Esophagus squamous epithelium (tissue), 4 donors: ENCODE measurements at regions not wholly inside any gene's neighbourhood (a gene's known extent, or its start where the extent isn't known, plus 50 kb on each side); places are given as distances from the start of the nearest gene placed in this dataset.

Source experiments
- POLR2A ChIP-seq, 4 donors: fragments of 450-650 bp; IDR thresholded peaks; one replicate each; pipeline ENCODE4 v1.6.1; 2017; ENCODE audit warnings: antibody characterized with exemption in 4 of 4, mild to moderate bottlenecking in 4 of 4, moderate library complexity in 3 of 4
- TF ChIP-seq, protein P1 (sequence below), 6 experiments: fragments of 450-650 bp in 4 of 6; fragments of 200-600 bp in 2 of 6; sonication (generic) in 2 of 6; IDR thresholded peaks; one replicate each; pipeline ENCODE4 v1.5.1; 2016 to 2019; ENCODE audit warnings: antibody characterized with exemption in 6 of 6, mild to moderate bottlenecking in 4 of 6, moderate library complexity in 4 of 6

DNA sequence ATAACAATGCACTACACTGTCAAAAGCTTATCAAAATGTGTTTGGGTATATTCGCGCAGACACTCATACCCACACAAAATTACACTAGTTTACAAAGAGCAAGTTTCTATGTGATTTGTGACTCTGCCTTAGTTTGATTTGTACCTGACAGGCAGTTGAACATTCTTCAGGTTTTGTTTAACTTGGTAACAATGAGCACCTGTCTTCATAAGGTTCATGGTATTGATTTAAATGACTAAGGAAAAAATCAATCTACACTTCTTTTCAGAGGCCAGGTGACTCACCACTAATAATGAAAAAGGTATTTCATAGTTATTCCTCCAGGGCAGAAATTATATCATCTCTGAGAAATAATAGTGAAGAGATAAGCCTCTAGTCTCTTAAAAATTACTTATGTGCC is 1114.6 kb upstream of the AGA start:
- TF ChIP-seq, protein P1, sequence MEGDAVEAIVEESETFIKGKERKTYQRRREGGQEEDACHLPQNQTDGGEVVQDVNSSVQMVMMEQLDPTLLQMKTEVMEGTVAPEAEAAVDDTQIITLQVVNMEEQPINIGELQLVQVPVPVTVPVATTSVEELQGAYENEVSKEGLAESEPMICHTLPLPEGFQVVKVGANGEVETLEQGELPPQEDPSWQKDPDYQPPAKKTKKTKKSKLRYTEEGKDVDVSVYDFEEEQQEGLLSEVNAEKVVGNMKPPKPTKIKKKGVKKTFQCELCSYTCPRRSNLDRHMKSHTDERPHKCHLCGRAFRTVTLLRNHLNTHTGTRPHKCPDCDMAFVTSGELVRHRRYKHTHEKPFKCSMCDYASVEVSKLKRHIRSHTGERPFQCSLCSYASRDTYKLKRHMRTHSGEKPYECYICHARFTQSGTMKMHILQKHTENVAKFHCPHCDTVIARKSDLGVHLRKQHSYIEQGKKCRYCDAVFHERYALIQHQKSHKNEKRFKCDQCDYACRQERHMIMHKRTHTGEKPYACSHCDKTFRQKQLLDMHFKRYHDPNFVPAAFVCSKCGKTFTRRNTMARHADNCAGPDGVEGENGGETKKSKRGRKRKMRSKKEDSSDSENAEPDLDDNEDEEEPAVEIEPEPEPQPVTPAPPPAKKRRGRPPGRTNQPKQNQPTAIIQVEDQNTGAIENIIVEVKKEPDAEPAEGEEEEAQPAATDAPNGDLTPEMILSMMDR (IDR thresholded peaks at IDR 0.05), result no peak
- no peak for TF ChIP-seq POLR2A (IDR thresholded peaks at IDR 0.05)
